ENCODE measurements at regions not wholly inside any gene's neighbourhood (a gene's known extent, or its start where the extent isn't known, plus 50 kb on each side); places are given as distances from the start of the nearest gene placed in this dataset.

- no peak for TF ChIP-seq POLR2A (IDR thresholded peaks at IDR 0.05; ENCODE audit: low read depth, low read length)
- no peak for TF ChIP-seq RBBP5 (conservative IDR thresholded peaks at IDR 0.05)
- TF ChIP-seq CEBPB (IDR thresholded peaks at IDR 0.05; ENCODE audit: borderline replicate concordance in 1 of 2, low read depth in 2 of 2, low read length in 2 of 2): no peak
- no peak for TF ChIP-seq EP300 (IDR thresholded peaks at IDR 0.05; ENCODE audit: borderline replicate concordance in 1 of 2, control insufficient read depth in 1 of 2, low read depth in 2 of 2, low read length in 2 of 2)
- TF ChIP-seq SREBF2 (IDR thresholded peaks at IDR 0.05; ENCODE audit: low read length): no peak
- no peak for TF ChIP-seq RAD21 (IDR thresholded peaks at IDR 0.05; ENCODE audit: insufficient read depth, low read depth, low read length)
- TF ChIP-seq NFIC (IDR thresholded peaks at IDR 0.05; ENCODE audit: low read depth, low read length): no peak
- TF ChIP-seq NRF1 (conservative IDR thresholded peaks at IDR 0.05; ENCODE audit: low read depth, low read length): no peak
- TF ChIP-seq KDM1A (IDR thresholded peaks at IDR 0.05; ENCODE audit: borderline replicate concordance): no peak
- TF ChIP-seq CTCF (IDR thresholded peaks at IDR 0.05 in 2 of 3, conservative IDR thresholded peaks at IDR 0.05 in 1 of 3; ENCODE audit: control insufficient read depth in 2 of 3, extremely low read depth in 1 of 3, insufficient read depth in 1 of 3, low read depth in 3 of 3, low read length in 3 of 3): no peak
- TF ChIP-seq HCFC1 (IDR thresholded peaks at IDR 0.05; ENCODE audit: low read length): no peak
- TF ChIP-seq SMC3 (IDR thresholded peaks at IDR 0.05; ENCODE audit: borderline replicate concordance, low read length): no peak
- no peak for TF ChIP-seq MAX (IDR thresholded peaks at IDR 0.05; ENCODE audit: low read depth, low read length)
Measured at GRCh38 chr2:134009440-134009839, 244.4 kb upstream of the MGAT5 start.

Measured in GM12878 (cell line).